Glomerular visceral epithelial cell (primary cell): ENCODE measurements at regions not wholly inside any gene's neighbourhood (a gene's known extent, or its start where the extent isn't known, plus 50 kb on each side); places are given as distances from the start of the nearest gene placed in this dataset.
"Not testable (repeated sequence)": the region's sequence is repeated elsewhere in the genome, so short reads cannot be mapped to it uniquely, and the experiment has no call there.

Experiments
- DNase-seq: peaks from one replicate; pipeline ENCODE4 v3.0.0-alpha.2; 2016; ENCODE audit errors: extremely low spot score

GRCh38 chr3:5809586-5810246 lies 622.2 kb downstream of the EDEM1 start:
- DNase-seq = no peak

GRCh38 chr3:5811016-5811415 lies 623.5 kb downstream of the EDEM1 start:
- no peak for DNase-seq

GRCh38 chr3:5813521-5813920 lies 626.0 kb downstream of the EDEM1 start:
- no peak for DNase-seq

DNA sequence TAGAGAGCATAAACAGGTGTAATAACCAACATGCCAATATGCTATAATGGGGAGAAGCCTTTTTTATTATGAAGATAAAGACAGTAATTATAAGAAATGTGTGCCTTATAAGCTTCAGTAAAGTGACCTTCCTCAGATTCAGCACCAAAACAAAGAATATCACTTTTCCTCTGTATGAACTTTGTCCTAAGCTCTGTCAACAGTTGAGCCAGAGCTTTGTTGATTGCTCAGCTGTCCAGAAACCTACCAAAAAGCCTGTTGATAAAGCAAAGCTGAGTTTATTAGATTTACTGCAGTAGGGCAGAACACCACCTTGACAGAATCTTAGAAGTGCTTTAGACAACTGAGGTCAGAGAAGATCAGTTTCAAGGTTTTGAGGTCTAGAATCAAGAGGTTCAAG lies 635.3 kb downstream of the EDEM1 start:
- no peak for DNase-seq

DNA sequence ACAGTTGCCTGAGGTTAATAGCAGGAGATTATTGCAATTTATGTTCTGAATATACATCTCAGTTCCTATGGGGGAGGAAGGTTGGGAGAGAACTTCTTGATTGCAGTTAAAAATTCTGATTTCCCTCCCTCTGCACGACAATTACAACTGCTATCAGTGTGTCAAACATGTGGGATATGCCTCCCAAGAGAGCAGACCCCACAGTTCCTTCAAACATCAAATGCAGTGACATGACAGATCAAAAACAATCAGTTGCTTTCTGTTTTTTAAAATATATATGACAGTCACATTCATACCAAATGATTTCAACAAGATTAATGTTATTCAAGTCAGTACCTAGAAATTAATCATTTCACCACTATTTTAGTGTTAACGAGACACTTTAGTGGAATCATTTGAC lies 639.0 kb downstream of the EDEM1 start:
- DNase-seq = no peak

- DNase-seq = no peak
Observed at GRCh38 chr3:5828251-5828650, 640.7 kb downstream of the EDEM1 start.

GRCh38 chr3:5840056-5840455 lies 652.5 kb downstream of the EDEM1 start:
- DNase-seq = no peak

DNA sequence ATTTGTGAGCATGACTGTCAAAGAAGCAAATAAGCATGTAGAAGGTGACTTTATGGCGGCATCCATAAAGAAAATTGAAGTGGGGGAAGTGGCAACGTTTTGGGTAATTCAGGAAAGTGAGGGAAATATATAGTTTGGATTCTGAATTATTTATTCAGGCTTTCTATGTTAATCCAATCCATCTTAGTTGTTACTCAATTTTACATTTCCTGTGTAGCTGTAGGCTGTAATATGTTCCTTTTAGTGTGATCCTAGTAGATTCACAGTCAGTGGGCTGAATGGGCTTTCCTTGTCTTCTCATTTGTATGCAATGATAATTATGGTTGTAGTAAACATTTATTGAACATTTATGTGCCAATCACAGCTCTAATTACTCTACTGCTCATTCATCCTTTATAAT lies 654.1 kb downstream of the EDEM1 start:
- no peak for DNase-seq

- no peak for DNase-seq
Observed at GRCh38 chr3:5846261-5846660, 658.8 kb downstream of the EDEM1 start.

- no peak for DNase-seq
Observed at GRCh38 chr3:5861151-5861550, 673.6 kb downstream of the EDEM1 start.

GRCh38 chr3:5874931-5875341 lies 687.4 kb downstream of the EDEM1 start:
- DNase-seq = no peak

- no peak for DNase-seq
Observed at GRCh38 chr3:5888851-5889250, 701.3 kb downstream of the EDEM1 start.

GRCh38 chr3:5889374-5889773 lies 701.9 kb downstream of the EDEM1 start:
- no peak for DNase-seq

- DNase-seq = no peak
Observed at GRCh38 chr3:5891711-5892110, 704.2 kb downstream of the EDEM1 start.

DNA sequence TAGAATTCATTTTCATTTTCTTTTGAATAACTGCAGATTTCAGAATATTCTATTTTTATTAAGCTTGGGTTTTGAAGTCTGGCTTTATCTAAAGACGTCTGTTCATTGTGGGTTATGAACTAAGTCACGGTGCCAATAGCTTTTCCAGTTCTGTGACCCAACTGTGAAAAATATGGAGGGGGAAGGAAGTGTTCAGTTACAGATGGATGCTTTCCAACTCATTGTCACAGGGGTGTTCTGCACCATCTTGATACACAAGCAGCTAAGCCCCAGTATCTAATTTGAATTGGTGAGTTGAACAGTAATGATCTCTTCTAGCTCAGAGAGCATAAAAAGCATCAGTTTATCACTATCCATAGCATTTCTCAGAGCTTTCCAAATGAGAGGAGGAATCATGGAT lies 710.6 kb downstream of the EDEM1 start:
- no peak for DNase-seq

GRCh38 chr3:5899014-5899761 lies 711.7 kb downstream of the EDEM1 start:
- DNase-seq = no peak

GRCh38 chr3:5917932-5918331 lies 730.4 kb downstream of the EDEM1 start:
- DNase-seq = no peak

DNA sequence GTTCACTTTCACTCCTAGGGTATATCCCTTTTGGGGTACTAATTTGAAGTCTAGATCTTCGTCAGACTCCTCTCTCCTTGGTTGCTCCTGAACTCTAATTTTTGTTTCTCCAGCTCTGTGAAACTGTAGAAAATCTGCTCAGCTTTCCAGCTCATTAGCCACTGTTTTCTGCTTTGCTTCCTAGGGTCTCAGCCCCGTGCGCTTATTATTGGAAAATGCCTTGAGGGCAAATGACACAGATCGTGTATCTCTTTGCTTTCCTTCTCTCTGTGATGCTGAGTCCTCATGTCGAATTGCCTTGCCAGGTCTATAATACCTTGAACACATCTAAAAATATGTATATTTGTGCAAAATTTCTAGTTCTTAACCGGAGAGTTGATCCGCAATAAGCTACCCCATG lies 731.1 kb downstream of the EDEM1 start:
- no peak for DNase-seq

- DNase-seq = no peak
Observed at GRCh38 chr3:5929027-5929426, 741.5 kb downstream of the EDEM1 start.

GRCh38 chr3:5944061-5944460 lies 756.6 kb downstream of the EDEM1 start:
- not testable (repeated sequence) for DNase-seq

DNA sequence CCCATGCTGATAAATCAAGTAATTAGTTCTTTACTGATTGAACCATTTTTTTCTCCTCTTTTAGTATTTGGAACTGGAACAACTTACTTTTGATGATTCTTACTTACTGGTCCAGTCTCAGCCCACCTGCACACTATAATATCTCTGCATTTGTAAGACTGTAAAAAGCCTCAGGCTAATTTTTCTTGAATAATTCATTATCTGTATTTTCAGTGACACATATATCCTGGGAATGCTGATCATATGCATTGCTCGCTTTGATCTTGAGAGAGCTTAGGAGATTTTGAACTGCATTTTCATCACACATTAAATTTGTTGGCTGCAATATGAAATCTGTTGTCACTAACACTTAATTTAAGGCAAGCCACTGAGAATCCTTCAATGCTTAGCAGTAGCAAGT lies 760.6 kb downstream of the EDEM1 start:
- DNase-seq = no peak

DNA sequence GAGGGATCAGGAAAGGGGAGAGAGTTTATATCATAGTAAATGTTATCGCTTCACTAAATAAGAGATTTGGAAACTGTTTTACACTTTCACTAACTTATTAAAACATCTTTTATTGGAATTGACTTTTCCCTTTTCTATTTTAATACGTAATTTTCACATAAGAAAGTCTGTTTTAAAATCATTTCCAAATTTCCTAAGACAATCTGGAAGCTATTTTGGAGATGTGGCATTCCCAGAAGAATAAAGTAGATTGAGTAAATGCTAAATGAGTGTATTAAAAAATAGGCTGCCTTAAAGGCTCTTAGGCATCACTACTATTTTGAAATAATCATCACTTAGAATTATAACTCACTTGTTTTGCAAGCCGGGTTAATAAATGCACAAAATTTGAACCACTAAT lies 763.5 kb downstream of the EDEM1 start:
- DNase-seq = no peak

DNA sequence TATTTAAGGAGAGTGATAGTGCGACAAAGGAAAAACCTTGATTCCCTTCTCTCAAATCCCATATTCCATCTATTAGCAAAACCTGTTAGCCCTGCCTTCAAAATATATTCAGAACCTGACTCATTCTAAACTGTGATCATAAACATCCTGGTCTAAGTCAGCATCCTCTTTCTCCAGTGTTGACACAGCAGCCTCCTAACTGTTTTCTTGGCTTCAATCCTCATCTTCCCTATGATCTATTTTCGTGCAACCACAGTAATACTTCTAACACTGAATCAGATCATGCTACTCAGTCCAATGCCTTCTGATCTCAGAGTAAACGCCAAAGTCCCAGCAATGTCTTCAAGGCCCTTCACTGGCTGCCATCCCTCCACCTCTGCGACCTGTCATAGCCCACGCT lies 785.1 kb downstream of the EDEM1 start:
- DNase-seq = no peak
